BE2C (cell line): ENCODE measurements at regions not wholly inside any gene's neighbourhood (a gene's known extent, or its start where the extent isn't known, plus 50 kb on each side); places are given as distances from the start of the nearest gene placed in this dataset.
"Not testable (repeated sequence)": the region's sequence is repeated elsewhere in the genome, so short reads cannot be mapped to it uniquely, and the experiment has no call there.

ENCODE experiments used
- DNase-seq: peaks from one replicate; pipeline ENCODE4 v3.0.0-alpha.2; 2020
- H3K27me3 ChIP-seq: fragments of 250-450 bp; sonication (Bioruptor Pico); 2 replicates; pipeline ENCODE4 v1.5.1; 2020; ENCODE audit warnings: mild to moderate bottlenecking
- H3K36me3 ChIP-seq: fragments of 250-450 bp; sonication (Bioruptor Pico); 2 replicates; pipeline ENCODE4 v1.5.1; 2020; ENCODE audit warnings: mild to moderate bottlenecking
- H3K4me1 ChIP-seq: fragments of 250-450 bp; sonication (Bioruptor Pico); 2 replicates; pipeline ENCODE4 v1.5.1; 2020
- H3K4me3 ChIP-seq: 2 replicates; pipeline ENCODE4 v1.5.1; 2011; ENCODE audit warnings: low read depth, low read length
- H3K9me3 ChIP-seq: fragments of 250-450 bp; sonication (Bioruptor Pico); 2 replicates; pipeline ENCODE4 v1.5.1; 2020

GRCh38 chr2:91525587-91525986 lies 2834.1 kb downstream of the RPIA start:
- H3K4me1 ChIP-seq, H3K36me3 ChIP-seq, H3K9me3 ChIP-seq, DNase-seq, H3K27me3 ChIP-seq, H3K4me3 ChIP-seq: not testable (repeated sequence)

GRCh38 chr2:91526083-91526482 lies 2834.6 kb downstream of the RPIA start:
- H3K9me3 ChIP-seq, H3K27me3 ChIP-seq, H3K4me3 ChIP-seq, H3K4me1 ChIP-seq, DNase-seq, H3K36me3 ChIP-seq: not testable (repeated sequence)

GRCh38 chr2:91527056-91527455 lies 2835.6 kb downstream of the RPIA start:
- H3K4me3 ChIP-seq, H3K4me1 ChIP-seq, DNase-seq, H3K36me3 ChIP-seq, H3K9me3 ChIP-seq, H3K27me3 ChIP-seq: not testable (repeated sequence)

- H3K27me3 ChIP-seq, DNase-seq, H3K36me3 ChIP-seq: not testable (repeated sequence)
Observed at GRCh38 chr2:91527491-91528031, 2836.1 kb downstream of the RPIA start.

GRCh38 chr2:91528361-91528760 lies 2836.9 kb downstream of the RPIA start:
- not testable (repeated sequence) for DNase-seq

More at GRCh38 chr2:91527491-91528031, 2836.1 kb downstream of the RPIA start:
- not testable (repeated sequence) for H3K4me3 ChIP-seq, H3K9me3 ChIP-seq, H3K4me1 ChIP-seq

GRCh38 chr2:91536109-91536508 lies 2844.6 kb downstream of the RPIA start:
- not testable (repeated sequence) for H3K9me3 ChIP-seq, H3K27me3 ChIP-seq, DNase-seq, H3K4me3 ChIP-seq, H3K36me3 ChIP-seq, H3K4me1 ChIP-seq

More at GRCh38 chr2:91528361-91528760, 2836.9 kb downstream of the RPIA start:
- not testable (repeated sequence) for H3K4me1 ChIP-seq, H3K27me3 ChIP-seq, H3K36me3 ChIP-seq, H3K4me3 ChIP-seq, H3K9me3 ChIP-seq

- not testable (repeated sequence) for DNase-seq, H3K4me3 ChIP-seq, H3K9me3 ChIP-seq, H3K27me3 ChIP-seq, H3K36me3 ChIP-seq, H3K4me1 ChIP-seq
Observed at GRCh38 chr2:91536549-91537263, 2845.2 kb downstream of the RPIA start.

GRCh38 chr2:91549316-91549715 lies 2857.8 kb downstream of the RPIA start:
- not testable (repeated sequence) for H3K36me3 ChIP-seq, DNase-seq, H3K27me3 ChIP-seq

GRCh38 chr2:91558234-91558633 lies 2866.8 kb downstream of the RPIA start:
- H3K4me1 ChIP-seq, H3K36me3 ChIP-seq, DNase-seq, H3K9me3 ChIP-seq, H3K4me3 ChIP-seq, H3K27me3 ChIP-seq: not testable (repeated sequence)

More at GRCh38 chr2:91549316-91549715, 2857.8 kb downstream of the RPIA start:
- not testable (repeated sequence) for H3K4me1 ChIP-seq, H3K4me3 ChIP-seq, H3K9me3 ChIP-seq

- not testable (repeated sequence) for H3K27me3 ChIP-seq, H3K4me3 ChIP-seq, H3K4me1 ChIP-seq, H3K36me3 ChIP-seq, H3K9me3 ChIP-seq, DNase-seq
Observed at GRCh38 chr2:91559269-91559668, 2867.8 kb downstream of the RPIA start.

GRCh38 chr2:91559886-91560614 lies 2868.6 kb downstream of the RPIA start:
- H3K4me1 ChIP-seq, H3K27me3 ChIP-seq, H3K9me3 ChIP-seq, H3K36me3 ChIP-seq, DNase-seq, H3K4me3 ChIP-seq: not testable (repeated sequence)

GRCh38 chr2:91562184-91562583 lies 2870.7 kb downstream of the RPIA start:
- H3K4me1 ChIP-seq, DNase-seq, H3K4me3 ChIP-seq, H3K27me3 ChIP-seq, H3K9me3 ChIP-seq, H3K36me3 ChIP-seq: not testable (repeated sequence)

- H3K27me3 ChIP-seq, DNase-seq, H3K36me3 ChIP-seq, H3K4me1 ChIP-seq, H3K9me3 ChIP-seq, H3K4me3 ChIP-seq: not testable (repeated sequence)
Observed at GRCh38 chr2:91564700-91565099, 2873.2 kb downstream of the RPIA start.

- not testable (repeated sequence) for DNase-seq, H3K4me3 ChIP-seq, H3K9me3 ChIP-seq, H3K36me3 ChIP-seq, H3K27me3 ChIP-seq, H3K4me1 ChIP-seq
Observed at GRCh38 chr2:91565689-91566430, 2874.4 kb downstream of the RPIA start.

GRCh38 chr2:91566611-91567010 lies 2875.1 kb downstream of the RPIA start:
- H3K4me1 ChIP-seq, H3K4me3 ChIP-seq, H3K27me3 ChIP-seq, H3K36me3 ChIP-seq, DNase-seq, H3K9me3 ChIP-seq: not testable (repeated sequence)
